ENCODE measurements at regions not wholly inside any gene's neighbourhood (a gene's known extent, or its start where the extent isn't known, plus 50 kb on each side); places are given as distances from the start of the nearest gene placed in this dataset.
A peak's percentile ranks its signal among the peaks of the same experiment; 100 is the strongest.

- no peak for DNase-seq (ENCODE audit: low read depth in 3 of 3)
These were observed 90.7 kb upstream of the BEND6 start for GRCh38 chr6:56864171-56864616.

- DNase-seq (ENCODE audit: low read depth in 3 of 3) = no peak
These were observed 91.5 kb upstream of the BEND6 start for GRCh38 chr6:56863366-56863765.

GRCh38 chr6:56862415-56863175 lies 92.3 kb upstream of the BEND6 start:
- no peak for DNase-seq (ENCODE audit: low read depth in 3 of 3)

- DNase-seq (ENCODE audit: low read depth in 3 of 3) = no peak
These were observed 94.4 kb upstream of the BEND6 start for GRCh38 chr6:56860475-56860874.

- no peak for DNase-seq (ENCODE audit: low read depth in 3 of 3)
These were observed 98.8 kb upstream of the BEND6 start for GRCh38 chr6:56856036-56856580.

- DNase-seq (ENCODE audit: low read depth in 3 of 3) = no peak
These were observed 100.8 kb upstream of the BEND6 start for GRCh38 chr6:56854086-56854485.

GRCh38 chr6:56853541-56853940 lies 101.4 kb upstream of the BEND6 start:
- DNase-seq (ENCODE audit: low read depth in 3 of 3) = no peak

- no peak for DNase-seq (ENCODE audit: low read depth in 3 of 3)
These were observed 102.5 kb upstream of the BEND6 start for GRCh38 chr6:56852260-56853010.

- DNase-seq (ENCODE audit: low read depth in 3 of 3) = peak in 1 of 3 experiments; percentile 9
These were observed 103.2 kb upstream of the BEND6 start for GRCh38 chr6:56851541-56852259.

GRCh38 chr6:56851074-56851473 lies 103.8 kb upstream of the BEND6 start:
- no peak for DNase-seq (ENCODE audit: low read depth in 3 of 3)

GRCh38 chr6:56850626-56851025 lies 104.3 kb upstream of the BEND6 start:
- no peak for DNase-seq (ENCODE audit: low read depth in 3 of 3)

GRCh38 chr6:56849896-56850295 lies 105.0 kb upstream of the BEND6 start:
- no peak for DNase-seq (ENCODE audit: low read depth in 3 of 3)

GRCh38 chr6:56848105-56848504 lies 106.8 kb upstream of the BEND6 start:
- no peak for DNase-seq (ENCODE audit: low read depth in 3 of 3)

- no peak for DNase-seq (ENCODE audit: low read depth in 3 of 3)
These were observed 109.9 kb upstream of the BEND6 start for GRCh38 chr6:56845032-56845431.

- DNase-seq (ENCODE audit: low read depth in 3 of 3) = peak; percentile 15 to 65 (median 36)
These were observed 111.2 kb upstream of the BEND6 start for GRCh38 chr6:56843476-56844349.

GRCh38 chr6:56842686-56843475 lies 112.0 kb upstream of the BEND6 start:
- DNase-seq (ENCODE audit: low read depth in 3 of 3) = peak in 1 of 3 experiments; percentile 4

GRCh38 chr6:56841751-56842150 lies 113.2 kb upstream of the BEND6 start:
- DNase-seq (ENCODE audit: low read depth in 3 of 3) = no peak

- DNase-seq (ENCODE audit: low read depth in 3 of 3) = no peak
These were observed 113.5 kb upstream of the BEND6 start for GRCh38 chr6:56841381-56841749.

GRCh38 chr6:56840467-56841380 lies 114.2 kb upstream of the BEND6 start:
- DNase-seq (ENCODE audit: low read depth in 3 of 3) = no peak

All from stimulated activated CD4-positive, alpha-beta T cell treated with anti-CD3 and anti-CD28 coated beads, TNF-alpha, amount 100 ng/mL, for 24 hours (primary cell).